ENCODE measurements at regions not wholly inside any gene's neighbourhood (a gene's known extent, or its start where the extent isn't known, plus 50 kb on each side); places are given as distances from the start of the nearest gene placed in this dataset.
A peak's percentile ranks its signal among the peaks of the same experiment; 100 is the strongest.

DNA sequence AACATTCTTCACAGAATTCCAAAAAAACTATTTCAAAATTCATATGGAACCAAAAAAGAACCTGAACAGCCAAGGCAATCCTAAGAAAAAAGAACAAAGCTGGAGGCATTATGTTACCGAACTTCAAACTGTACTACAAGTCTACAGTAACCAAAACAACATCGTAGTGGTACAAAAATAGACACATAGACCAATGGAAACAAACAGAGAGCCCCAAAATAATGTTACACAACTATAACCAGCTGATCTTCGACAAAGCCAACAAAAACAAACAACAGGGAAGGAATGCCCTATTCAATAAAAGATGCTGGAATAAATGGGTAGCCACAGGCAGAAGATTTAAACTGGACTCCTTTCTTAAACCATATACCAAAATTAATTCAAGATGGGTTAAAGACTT, 1189.6 kb downstream of the PCDH18 start:
- DNase-seq: no peak

DNA sequence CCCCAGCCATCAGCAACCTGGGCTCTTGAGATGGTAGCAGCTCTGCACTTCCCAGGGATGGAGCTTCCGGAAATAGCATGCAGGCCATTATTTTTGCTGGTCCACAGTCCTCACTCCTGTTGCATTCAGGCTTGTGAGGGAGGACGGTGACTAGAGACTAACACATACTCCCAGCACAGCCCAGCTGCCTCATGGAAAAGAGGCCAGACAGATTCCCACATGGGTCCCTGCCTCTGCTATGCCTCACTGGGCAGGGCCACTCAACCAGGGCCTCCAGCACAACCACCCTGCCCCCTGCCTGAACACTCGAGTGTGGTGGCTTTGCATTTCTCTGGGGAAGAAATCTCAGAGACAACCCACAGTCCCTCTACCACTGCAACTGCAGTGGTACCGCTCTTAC, 1195.1 kb downstream of the PCDH18 start:
- DNase-seq: peak in 1 of 2 experiments; percentile 2

DNA sequence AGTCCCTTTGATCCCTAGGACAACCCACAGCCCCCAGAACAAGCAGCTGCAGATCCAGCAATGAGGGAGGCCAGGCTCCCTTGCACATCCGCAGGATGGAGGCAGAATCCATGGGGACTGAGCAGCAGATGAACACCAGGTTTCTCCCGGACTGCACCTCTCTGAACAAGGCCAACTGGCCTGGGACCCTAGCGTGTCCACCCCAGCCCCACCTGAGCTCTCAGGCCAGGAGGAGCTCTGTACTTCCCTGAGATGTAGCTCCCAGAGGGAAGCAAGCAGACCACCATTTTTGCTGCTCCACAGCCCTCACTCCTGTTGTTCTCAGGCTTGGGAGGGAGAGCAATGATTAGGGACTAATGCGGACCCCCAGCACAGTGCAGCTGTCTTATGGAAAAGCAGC, 1195.8 kb downstream of the PCDH18 start:
- DNase-seq: no peak

DNA sequence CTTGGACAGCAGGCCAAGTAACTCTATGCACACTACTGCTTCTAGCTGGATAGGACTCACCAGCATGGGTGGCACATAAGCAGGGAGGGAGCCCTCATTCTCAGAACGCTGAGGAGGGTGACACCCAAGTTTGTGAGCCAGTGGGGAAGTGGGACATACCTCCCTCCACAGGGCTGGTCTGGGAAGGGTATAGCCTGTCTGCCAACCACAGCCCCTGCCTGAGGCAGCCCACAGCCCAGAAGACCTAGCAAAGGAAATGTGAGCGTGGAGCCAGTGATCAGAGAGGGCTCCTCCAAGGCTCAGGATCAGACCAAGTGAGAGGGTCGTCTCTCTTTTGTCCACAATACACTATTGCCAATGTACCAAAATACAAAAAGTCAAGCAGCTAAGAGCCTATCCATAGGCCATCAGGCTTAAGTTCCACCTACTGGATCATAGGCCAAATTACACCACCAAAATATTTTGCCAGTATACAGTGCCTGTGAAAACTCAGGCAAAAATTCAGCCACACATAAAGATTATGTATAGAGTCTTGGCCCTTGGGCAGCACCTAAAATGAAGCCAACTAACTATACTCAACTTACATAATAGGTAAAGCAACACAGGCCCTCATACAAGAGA, 1203.1 kb downstream of the PCDH18 start:
- DNase-seq: no peak

DNA sequence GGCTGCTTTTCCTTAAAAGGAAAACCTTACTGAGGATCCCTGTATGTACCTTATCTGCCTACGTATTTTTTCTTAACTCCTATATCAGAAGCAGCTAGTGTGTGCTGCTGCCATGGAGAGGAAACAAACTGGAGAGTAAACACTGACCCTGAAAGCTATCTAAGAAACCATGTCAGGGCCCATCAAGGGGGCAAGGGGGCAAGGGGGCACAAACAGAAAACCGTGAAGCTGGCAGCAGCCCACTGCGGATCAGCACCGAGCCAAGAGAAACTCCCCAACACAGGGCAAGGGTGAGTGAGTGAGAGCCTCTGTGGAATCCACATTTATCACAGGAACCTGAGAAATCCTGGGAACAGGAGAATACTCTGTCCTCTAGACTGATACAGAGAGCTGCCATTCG, 1204.2 kb downstream of the PCDH18 start:
- no peak for DNase-seq

DNA sequence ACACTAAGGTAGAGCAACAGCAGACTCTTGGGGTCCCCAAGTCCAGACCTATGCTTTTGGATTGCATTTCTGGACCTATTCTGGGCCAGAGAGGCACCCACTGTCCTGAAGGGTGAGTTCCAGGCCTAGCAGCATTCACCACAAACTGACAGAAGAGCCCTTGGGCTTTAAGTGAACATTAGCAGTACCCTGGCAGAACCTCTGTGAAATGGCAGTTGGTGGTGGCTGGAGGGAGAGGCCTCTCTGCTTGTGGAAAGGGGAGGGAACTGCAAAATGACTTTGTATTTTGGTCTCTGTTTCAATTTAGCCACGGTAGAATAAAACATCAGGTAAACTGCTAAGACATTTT, 1211.9 kb downstream of the PCDH18 start:
- no peak for DNase-seq

DNA sequence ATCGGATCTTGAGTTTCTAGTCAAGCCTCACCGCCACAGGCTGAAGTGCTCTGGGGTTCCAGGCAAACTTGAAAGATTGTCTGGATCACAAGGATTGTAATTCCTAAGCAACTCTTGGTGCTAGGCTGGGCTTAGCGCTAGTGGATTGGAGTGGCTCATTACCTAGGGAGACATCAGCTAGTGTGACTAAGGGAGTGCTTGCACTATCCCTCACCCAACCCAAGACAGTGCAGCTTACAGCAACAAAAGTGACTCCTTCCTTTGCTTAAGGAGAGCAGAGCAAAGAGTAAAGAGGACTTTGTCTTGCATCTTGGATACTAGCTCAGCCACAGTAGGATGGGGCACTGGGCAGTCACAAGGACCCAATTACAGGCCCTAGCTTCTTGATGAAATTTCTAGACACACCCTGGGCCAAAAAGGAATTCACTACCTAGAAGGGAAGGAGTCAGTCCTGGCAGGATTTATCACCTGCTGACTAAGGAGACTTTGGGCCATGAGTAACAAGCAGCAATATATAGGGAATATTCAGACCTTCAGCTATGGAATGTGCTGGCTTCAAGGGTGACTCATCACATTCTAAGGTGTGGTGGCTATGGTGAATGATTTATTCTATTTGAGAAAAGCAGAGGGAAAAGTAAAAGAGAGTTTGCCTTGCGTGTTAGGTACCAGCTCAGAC, 1212.4 kb downstream of the PCDH18 start:
- no peak for DNase-seq

DNA sequence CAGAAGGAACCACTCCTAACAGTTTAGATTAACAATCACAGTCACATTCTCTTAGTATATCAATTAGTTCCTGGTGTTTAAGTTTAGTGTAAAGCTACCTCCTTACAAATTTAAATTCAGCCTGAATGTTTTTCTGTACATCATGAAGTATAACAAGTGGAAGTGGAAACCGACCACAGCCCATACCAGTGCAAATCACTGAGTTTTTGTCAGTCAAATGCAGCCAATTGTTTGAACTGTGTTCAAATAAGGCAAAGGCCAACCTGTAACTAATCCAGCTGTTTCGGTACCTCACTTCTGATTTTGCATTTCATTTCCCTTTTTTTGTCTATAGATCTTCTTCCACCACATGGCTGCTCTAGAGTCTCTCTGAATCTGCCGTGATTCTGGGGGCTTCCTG, 1215.3 kb downstream of the PCDH18 start:
- DNase-seq: no peak

DNA sequence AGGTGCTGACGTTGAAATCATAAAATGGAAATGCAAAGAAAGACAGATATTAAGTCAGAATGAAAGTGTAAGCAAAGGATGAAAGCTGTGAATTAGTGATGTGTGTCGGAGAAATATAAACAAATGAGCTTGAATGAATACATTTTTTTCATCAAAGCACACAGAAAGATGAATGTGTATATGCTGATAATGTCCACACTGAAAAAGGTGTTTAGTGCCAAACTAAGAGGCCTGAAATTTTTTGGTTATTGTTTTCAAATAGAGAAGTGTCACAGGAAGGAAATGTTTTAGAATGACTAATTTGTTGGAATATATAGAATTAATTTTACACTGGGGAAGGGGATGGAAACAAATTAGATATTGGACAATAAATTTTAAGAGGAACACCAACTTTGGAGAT, 1217.6 kb downstream of the PCDH18 start:
- no peak for DNase-seq

DNA sequence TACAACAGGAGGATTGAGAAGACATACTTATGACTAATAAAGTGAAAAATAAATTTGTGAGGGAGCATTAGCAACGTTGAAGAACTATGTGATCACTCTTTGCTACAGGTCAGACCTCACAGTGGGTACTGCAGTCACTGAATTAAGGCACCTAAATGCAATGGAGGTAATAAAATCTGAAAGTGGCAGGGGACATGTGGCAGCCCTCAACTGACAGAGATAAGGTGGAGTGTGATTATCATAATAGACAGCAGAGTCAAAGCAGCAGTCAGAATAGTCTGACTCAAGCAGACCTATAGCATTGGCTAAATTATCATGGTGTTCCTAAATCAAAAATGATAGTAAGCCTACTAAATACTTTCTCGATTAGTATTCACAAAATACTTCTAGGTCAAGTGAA, 1220.5 kb downstream of the PCDH18 start:
- DNase-seq: no peak

DNA sequence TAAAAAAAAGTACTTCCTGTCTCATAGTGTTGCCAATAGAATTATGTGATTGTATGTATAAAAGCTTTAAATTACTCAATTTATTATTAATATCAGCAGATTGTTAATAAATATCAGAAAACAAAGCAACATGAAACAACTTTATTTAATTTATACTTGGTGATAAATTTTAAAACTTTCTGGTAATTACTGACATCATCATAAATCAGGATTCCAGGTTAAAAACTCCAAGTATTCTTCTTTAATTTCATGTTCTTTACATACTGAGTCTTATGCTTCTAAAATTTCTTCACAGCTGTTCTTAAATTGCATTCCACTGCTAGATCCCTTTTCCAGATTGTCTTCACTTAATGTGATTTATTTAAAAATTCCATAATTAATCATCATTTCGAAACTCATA, 1224.5 kb downstream of the PCDH18 start:
- DNase-seq: no peak

DNA sequence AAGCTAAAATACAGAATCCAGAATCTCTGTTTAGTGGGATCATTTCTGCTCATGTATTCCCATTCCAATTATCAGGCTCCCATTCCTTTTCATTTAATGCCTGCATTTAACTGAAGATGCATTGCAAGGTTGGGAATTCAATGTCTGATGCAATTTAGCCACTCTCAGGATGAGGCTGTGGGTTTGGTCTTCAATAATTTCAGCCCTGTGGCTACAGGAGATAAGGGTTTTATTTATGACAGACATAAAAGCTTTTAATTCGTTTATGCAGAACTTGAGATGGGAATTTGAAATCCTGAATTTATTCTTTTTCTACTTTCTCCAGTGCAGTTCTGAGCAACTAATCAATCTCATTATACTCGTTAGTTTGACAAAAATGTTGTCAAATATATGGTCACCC, 1225.9 kb downstream of the PCDH18 start:
- no peak for DNase-seq

DNA sequence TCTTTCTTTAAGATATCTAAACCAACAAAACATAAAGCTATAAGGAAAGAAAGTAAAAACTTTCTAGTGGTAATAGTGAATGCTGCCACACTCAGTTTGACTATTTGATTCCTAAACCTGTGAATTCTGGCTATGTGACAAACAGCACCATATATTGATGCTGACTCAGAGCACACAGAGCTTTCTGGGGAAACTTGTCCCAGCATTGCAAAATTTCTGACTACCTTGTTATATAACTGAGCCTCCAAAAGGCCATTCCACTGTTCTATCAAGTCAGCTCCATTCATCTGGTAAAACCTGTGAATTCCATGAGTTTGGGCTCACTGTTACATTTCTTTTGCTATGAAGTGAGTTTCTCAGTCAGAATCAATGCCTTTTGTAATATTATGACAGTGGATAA, 1229.7 kb downstream of the PCDH18 start:
- DNase-seq: no peak

DNA sequence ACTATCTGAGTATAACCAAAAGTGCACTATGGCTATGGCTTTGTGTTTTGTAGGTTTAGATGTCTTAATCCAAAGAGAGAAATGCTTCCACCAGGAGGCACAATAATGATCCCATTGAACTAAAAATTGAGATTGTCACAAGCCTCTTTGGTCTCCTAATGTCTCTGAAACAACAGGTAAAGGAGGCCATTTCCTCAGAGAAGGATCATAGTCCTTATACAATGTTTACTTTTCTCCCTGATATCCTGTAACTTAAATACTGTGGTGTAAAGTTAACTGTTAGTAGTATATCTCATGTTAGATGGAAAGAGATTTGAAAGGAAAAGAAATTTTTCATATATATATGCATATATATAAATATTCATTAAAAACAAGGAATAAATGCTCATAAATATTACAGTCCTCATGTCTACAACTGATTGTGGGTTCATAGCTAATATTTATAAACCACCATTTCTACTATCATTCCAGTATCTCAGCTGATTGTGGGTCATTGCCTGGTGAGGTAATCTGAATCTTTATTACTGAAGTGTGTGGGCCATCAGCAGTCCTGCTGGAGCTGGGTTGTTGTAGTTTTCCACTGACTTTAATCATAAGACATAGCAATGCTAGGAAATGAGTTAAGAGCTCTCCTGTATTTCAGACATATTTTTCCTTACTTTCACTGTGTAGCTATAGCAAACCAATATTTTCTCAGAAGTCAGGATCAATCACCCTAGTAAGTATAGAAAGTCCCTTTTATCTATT, 1230.4 kb downstream of the PCDH18 start:
- DNase-seq: no peak

DNA sequence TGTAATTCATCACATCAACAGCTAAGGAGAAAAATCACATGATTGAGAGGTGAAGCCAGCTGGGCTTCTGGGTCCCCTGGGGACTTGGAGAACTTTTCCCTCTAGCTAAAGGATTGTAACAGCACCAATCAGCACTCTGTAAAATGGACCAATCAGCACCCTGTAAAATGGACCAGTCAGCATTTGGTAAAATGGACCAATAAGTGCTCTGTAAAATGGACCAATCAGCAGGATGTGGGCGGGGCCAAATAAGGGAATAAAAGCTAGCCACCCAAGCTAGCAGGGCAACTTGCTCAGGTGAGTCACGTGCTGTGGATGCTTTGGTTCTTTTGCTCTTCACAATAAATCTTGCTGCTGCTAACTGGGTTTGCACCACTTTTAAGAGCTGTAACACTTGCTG, 1248.3 kb downstream of the PCDH18 start:
- no peak for DNase-seq

DNA sequence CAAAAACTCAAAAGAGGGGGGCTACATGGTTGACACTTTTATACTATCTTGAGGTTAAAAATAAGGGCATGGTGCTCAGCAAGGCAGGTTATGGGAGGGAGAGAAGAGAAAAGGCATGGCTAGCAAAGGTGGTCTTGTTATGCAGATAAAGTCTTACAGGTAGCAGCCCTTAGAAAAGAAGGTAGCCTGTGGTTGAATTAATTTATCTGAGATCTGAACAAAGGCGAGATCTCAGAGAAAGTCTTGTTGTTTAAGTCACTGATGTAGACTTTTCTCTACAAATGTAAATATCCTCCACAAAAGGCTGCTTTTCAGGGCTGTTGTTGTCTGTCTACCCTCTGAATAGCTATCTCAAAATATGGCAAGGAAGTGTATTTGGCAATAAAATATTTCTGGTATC, 1250.4 kb downstream of the PCDH18 start:
- no peak for DNase-seq

DNA sequence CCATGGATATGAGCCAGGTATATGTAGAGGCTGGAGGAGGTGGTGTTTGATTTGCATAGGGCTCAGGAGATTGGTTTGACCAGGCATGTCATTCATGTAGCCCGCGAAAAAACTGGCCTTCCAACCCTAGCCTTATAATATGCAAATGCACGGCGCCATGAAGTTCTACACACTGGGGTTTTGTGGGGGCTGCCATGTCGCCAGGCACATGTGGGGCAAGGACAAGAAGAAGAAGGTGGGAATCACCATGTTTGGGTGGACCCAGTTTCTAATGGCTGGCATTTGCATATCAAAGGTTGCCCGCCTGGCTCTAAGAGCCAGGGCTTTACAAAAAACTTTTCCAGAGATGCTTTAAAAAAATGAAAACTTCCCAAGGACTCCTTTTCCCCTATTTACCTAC, 1251.0 kb downstream of the PCDH18 start:
- DNase-seq: no peak

DNA sequence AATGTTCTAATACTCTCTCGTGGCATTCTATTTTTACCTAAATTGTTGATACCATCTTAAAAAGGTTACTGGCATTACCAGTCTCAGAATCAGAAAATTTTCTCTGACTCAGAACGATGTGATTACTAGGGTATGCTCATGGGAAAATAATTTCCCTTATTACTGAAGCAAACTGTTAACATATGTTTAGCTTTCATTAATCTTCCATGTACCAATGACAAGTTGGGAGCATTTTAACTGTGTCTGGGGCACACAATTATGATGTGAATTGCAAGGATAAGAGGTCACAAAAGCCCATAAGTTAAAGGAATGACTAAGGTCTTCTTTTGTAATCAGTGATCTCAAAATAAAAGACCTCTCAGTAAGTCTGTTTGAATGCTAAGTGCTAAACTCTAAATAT, 1254.6 kb downstream of the PCDH18 start:
- no peak for DNase-seq

DNA sequence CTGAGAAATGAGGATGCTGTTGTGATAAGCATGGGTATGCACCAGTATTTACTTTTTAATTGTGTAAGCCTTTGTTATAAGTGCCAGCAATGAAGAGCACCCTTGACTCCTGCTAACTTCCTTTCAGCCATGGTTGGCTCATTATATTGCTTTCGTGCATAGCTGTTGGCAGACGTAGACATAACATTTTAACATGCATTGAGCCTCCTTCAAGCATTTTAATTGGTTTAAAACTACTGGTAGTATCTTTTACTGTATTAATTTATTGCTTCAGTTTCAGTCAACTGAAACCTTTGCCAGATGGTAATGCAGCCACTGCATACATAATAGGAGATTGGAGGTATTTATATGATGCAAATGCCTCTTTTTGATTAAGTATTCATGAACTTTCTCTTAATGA, 1285.4 kb downstream of the PCDH18 start:
- no peak for DNase-seq

DNA sequence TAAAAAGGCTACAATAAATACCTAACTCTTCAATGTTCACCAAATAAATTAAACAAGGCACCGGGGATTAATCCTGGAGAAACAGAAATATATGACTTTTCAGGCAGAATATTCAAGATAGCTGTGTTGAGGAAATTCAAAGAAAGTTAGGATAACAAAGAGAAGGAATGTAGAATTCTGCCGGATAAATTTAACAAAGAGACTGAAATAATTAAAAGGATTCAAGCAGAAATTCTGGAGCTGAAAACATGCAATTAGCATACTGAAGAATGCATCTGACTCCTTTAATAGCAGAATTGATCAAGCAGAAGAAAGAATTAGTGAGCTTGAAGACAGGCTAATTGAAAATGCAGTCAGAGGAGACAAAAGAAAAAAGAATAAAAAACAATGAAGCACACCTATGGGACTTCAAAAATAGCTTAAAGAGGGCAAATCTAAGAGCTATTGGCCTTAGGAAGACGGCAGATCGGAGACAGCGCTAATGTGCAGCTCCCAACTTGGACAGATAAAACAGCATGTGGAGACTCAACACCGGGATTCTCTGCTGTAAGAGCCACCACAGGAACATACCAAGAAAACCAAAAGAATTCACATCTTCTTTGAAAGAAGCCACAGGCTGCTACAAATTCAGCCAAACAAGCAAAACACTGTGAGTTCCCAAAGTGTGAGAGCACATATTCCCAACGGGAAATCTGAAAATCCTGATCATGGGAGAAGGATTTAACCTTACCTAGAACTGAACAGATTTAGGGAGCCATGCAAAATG, 1290.9 kb downstream of the PCDH18 start:
- no peak for DNase-seq

DNA sequence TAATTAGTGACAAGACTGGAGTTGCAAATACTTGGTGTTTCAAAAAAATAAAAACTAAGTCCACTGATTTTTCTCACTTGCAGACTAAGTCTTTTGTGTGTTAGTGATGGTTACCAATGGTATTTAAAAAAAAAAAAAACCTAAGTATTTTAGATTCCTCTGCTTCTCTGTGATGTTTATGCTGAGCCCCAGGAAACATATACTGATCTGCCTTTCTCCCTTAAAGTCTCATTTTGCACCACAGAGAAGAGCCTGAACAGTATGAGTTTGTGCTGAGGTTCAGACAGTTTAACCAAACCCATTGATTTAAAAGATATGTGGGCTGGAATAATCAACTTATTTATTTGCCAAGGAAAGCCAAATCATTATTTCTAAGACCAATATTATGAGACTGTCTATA, 1305.0 kb downstream of the PCDH18 start:
- no peak for DNase-seq

DNA sequence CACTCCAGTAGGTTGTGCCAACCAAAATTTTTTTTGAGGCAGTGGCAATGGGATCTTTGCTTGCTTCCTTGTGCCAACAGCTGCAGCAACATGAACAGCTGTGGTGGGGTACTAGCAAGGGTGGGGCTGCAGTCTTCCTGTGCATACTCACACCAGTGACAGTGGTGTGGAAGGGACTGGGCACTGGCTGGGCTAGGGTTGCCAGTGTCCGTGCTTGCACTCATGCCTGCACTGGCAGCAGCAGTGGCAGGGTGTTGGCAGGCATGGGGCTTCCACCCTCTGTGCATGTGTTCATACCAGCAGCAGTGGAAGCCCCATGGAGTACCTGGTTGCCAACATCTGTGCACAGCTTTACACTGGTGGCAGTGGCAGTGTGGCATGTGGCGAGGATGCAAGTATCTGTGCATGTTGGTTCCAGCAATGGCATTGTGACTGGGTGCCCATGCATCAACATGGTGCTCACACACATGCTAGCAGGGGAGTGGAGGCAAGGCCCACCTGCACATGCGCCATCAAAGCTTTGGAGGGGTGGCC, 1312.6 kb downstream of the PCDH18 start:
- DNase-seq: no peak

DNA sequence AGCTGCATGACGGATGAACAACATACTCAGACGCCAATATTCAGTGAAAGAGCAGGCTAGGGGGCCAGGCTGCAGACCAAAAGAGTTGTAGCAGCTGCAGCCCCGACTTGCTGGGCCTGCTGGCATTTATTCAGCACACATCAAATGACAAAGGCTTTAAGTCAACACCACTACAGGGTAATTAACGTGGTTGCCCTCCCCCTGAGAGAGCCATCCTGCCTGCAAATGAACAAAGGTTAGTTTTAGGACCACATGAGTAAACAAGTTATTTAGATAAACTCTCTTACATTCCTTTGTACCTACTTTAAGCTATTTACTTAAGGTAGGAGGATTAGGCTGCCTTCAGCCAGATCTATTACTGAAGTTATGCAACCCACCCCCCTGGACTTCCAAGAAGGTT, 1329.1 kb downstream of the PCDH18 start:
- no peak for DNase-seq

DNA sequence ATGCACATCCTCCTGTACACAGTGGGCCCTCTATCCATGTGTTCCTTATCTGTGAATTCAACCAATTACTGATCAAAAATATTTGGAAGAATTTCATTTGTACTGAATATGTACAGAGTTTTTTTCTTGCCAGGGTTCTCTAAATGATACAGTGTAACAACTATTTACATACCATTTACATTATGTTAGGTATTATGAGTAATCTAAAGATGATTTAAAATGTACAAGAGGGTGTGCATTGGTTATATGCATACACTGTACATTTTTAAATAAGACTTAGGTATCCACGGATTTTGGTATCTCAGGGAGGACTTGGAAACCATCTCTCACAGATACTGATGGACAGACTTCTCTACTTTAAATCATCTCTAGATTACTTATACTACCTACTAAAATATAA, 1333.9 kb downstream of the PCDH18 start:
- DNase-seq: no peak
